NCI-H2029 (cell line): ENCODE measurements at regions not wholly inside any gene's neighbourhood (a gene's known extent, or its start where the extent isn't known, plus 50 kb on each side); places are given as distances from the start of the nearest gene placed in this dataset.
"Not testable (repeated sequence)": the region's sequence is repeated elsewhere in the genome, so short reads cannot be mapped to it uniquely, and the experiment has no call there.

Experiments
- DNase-seq: peaks from one replicate; lab custom pipeline; 2025; lab: John Stamatoyannopoulos, UW

DNA sequence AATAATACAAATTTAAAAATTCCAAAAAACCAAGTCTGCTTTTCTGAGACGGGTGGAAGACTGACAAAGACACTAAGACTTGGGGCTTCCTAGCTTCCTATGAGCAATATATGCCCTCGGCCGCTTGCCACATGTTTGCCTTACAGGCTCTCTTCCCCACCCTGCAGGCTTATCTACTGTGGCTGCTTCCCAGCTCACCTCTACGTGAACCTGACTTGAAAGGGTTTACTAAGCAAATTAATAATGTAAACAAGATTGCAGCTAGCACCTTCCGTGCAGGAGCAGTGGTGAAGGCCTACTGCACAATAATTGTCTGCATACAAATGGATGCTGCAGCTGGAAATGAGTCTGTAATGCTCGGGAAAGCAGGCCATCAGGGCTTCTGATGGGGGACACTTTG lies 152.9 kb upstream of the DAB1 start:
- DNase-seq: peak; percentile 54

DNA sequence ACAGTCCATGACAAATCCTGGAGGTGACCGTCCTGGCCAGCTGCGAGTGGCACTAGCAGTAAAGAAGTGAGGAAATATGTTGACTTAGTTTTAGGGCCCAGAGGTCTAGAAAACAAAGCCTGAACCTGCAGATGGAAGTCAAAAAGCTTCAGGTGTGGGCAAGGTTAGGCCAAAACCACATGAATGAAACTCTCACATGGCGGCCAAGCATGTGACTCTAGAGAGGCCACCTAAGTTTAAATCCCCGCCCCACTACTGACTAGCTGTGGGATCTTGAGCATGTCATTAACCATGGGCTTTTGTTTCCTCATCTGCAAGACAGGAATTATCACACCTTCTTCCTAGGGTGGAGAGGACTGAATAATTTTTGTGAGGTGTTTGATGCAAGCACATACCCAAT lies 148.2 kb upstream of the DAB1 start:
- no peak for DNase-seq

DNA sequence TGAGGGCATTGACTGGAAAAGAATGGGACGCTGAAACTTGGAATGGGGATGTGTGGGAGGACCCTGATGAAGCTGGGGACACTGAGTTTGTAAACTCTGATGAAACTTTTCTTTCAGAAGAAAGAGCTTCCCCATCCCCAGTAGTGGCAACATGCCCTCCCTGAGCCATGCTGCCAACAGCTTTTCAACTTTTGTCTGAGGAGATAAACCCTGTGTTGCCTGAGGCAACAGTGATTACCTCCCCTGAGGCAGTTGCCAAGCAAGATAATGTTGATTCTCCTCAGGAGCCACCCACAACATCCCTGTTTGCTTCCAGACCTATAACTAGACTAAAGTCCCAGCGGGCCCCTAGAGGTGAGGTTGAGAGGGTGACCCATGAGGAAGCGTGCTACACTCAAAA lies 134.2 kb upstream of the DAB1 start:
- DNase-seq: not testable (repeated sequence)

DNA sequence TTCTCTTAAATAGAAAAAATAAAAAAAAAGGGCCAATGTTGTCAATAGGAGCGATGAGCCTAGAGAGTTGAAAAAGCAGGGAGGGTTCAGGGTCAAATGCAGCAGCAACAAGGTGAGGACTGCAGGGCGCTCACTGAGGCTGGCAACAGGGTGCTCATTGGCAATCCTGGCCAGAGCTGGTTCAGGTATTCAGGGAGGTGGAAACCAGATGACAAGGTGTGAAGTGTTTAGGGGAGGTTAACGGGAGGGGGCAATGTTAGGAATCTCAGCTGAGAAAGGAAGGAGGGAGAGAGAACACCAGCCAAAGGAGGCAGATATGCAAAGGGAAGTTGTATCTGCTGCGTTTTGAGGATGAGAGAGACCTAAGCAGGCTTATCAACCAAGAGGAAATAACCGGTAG lies 129.8 kb upstream of the DAB1 start:
- no peak for DNase-seq

DNA sequence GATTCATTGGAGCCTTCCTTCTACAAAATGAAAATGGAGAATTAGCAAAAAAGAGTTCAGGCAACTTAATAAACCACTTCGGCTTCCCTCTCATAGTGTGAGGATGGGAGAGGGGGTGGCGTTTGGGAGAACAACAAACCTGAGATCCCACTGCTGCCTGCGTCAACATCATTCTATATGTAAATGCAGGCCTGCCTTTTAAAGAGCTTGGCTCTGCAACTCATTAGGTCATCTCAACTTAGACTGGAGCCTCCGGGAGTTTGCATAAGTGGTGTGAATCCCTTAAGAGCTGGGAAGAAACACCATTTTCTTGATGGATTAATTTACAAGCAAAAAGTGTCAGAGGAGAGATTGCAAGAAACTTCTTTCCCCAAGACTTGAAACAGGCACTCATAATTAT lies 127.6 kb upstream of the DAB1 start:
- no peak for DNase-seq

DNA sequence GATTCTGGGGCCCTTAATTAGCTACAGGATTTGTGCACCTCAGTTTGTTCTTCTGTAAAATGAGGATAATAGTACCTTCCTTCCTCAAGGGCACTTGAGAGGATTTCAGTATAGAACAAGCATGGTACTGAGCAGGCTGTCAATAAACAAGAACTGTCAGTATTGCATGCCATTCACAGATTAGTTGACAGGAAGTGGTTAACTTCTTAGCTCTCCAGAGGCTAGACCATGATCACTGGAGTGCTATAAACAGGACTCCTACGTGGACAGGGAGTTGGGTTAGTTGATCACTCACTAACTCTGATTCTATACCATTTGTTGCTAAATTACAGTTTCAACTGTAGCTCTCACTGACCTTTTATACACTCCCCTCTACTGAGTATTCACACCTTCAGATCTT lies 126.2 kb upstream of the DAB1 start:
- peak; percentile 33 for DNase-seq

DNA sequence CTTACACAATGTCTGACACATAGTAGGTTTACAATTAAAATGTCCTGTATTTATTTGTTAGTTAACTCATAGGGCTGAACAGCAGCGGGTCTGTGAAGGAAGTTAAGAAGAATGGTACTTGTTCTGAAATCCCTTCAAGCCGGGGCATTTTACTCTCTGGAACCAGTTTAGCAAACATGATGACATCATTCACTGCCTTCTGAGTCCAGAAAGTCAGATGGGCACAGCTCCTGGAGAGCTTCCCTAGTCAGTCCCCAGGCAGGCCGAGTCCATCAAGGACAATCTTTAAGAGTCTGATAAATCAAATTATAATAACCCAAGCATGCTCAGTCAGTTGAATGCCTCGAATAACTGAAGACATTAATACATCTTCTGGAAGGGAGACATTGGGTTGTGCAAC lies 125.4 kb upstream of the DAB1 start:
- no peak for DNase-seq

DNA sequence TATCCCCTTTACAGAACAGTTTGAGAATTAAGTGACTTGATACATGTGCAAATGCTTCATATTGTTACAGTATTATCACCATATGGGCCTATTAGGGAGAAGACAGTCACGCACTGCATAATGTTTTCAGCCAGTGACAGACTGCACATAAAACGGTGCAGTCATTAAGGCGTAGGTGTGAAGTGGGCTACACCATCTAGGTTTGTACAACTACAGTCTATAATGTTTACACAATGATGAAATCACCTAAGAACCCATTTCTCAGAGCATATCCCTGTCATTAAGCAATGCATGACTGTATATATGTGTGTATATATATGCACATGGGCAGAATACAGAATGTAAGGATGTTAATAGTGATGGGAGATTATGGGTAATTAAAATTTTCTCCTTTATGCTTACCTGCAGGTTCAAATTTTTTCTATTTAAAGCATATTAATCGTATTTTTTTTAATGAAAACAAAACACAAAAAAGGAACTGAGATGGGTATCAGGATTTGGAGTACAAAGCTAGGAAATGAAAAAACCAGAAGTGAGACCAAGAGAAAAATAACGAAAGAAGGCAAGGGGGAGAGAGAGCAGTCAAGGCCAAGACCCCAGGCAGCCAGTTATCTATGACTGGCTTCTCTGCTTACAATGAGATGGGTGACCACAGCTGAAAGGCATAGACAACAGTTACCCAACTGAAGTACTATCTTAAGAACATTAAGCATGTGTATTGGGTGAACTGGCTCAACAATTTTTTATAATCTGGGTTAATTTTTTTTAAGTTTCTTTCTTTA lies 122.9 kb upstream of the DAB1 start:
- peak; percentile 27 for DNase-seq

DNA sequence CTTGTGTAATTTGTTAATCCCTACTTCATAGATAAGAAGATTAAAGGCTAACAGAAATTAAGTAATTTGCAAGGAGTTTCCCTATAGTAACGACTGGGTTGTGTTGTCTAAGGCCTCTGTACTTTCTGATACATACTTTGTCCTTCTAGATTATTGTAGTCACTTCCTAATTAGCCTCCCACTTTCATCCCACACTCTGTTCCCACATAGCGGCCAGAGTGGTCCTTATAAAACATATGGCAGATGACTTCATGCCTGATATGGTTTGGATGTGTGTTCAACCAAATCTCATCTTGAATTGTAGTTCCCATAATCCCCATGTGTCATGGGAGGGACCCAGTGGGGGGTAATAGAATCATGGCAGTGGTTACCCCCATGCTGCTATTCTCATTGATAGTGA lies 120.5 kb upstream of the DAB1 start:
- no peak for DNase-seq

DNA sequence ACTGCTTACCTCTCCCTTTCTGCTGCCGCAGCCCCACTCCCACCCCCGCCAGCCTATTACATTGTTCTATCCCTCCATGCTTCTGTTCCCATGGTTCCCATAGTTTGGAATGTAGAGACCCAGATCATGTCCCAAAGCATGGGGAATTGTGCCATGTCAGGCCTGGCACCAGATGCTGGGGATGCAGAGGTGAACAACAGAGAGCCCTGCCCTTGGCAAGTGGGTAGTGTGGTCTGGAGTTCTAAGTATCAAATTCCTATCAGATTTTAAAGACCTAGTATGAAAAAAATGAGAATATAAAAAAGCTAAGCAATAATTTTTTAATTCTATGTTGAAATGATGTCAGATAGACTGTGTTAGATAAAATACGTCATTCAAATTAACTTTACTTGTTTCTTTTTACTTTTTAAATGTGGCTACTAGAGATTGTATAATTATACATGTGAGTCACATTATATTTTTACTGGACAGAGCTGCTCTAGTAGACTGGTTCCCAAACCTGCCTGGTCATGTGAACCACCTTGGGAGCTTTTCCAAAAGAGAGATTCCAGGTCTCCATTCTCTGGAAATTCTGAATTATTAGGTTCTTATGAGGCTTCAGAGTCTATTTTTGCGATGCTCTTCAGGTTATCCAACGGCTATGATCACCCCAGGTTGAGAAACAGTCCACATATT lies 113.0 kb upstream of the DAB1 start:
- no peak for DNase-seq

DNA sequence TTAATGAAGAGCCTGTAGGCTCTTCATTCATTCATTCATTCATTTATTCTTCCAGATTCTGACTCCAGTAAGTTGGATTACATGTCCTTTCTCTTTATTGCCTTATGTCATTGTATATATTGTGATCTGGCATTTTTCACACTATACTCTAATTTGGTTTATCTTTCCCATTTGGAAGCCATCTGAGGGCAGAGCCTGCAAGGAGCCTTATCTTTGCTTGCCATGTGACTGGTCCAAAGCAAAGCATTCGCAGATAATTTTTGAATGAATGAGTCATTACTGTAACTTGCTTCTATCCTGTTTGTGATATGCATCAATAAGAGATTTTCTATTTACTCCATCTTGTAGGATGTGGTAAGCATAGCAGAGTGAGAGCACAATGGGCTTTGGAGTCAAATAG lies 108.4 kb upstream of the DAB1 start:
- DNase-seq: no peak

DNA sequence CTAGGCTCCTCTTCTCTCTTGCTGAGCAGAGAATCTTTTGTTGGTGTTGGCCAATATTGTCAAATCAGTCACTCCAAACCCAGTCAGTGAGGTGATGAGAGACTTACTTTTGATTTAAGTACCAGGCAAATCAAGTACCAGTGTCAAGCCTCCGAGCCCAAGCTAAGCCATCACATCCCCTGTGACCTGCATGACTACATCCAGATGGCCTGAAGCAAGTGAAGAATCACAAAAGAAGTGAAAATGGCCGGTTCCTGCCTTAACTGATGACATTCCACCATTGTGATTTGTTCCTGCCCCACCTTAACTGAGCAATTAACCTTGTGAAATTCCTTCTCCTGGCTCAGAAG lies 107.0 kb upstream of the DAB1 start:
- not testable (repeated sequence) for DNase-seq

DNA sequence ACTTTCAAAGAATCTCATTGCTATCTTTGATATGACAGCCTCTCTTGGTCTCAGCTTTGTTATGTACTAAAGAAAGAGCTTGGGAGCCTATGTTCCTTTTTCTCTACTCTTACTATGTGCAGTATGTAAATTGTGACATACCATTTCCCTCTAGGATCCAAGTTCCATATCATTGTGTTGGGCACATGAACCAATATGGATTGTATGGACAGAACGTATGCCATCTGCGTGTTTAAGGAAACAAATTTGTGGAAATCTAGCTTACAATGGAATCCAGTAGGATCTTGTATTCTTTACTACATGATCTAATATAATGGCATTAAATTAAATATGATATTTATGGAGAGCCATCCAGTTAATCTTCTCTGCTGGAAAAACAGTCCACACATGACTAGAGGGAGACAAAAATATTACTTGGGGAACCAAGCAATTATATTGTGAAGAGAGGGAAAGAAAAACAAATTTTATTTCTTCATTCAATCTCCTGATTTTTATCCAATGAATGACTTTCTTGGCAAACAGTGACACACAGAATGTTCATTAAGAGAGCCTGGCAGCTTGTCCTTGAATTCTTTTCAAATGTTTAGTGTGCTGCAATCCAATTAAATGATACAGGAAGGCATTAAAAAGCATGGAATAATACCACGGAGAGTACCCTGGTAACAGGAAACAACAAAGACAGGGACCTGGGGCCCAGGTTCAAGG lies 106.5 kb upstream of the DAB1 start:
- no peak for DNase-seq

DNA sequence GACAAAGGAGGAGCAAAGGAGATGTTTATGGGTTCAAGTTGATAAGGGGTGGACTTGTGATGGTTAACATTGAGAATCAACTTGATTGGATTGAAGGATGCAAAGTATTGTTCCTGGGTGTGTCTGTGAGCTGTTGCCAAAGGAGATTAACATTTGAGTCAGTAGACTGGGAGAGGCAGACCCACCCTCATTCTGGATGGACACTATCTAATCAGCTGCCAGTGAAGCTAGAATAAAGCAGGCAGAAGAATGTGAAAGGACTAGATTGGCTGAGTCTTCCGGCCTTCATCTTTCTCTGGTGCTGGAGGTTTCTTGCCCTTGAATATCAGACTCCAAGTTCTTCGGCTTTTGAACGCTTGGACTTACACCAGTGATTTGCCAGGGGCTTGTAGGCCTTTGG lies 98.7 kb upstream of the DAB1 start:
- no peak for DNase-seq

DNA sequence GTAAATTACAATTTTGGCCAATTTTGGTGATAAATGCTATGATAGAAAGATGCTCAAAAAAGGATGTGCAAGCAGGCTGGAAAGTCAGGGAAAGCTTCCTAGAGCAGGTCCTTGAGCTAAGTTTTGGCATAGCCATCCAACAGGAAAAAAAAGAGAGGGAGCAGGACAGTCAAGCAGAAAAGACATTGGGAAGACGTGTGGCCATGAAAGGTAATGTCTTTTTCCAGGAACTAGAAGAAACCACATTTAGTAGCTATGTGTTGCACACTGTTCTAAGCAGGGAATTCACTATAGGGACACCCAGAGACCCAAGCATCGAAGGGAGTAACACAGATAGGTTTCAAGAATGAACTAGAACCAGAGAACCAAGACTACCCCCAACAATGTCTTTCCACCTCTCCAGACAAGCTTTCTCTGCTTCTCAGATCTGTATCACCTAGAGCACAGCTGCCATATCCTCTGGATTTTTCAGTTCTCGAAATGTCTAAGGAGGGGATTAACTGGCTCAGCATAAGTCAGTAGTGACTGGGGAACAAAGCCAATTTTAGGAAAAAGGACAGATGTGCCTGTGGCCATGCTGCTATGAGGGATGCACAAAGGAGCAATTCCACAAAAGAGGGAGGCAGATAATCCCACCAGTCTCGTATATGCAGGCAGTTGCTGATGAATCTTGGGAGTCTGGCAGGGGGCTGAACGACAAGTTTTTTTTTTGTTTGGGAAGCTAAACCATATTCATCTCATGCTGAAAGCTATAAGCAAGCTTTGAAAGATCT lies 97.1 kb upstream of the DAB1 start:
- no peak for DNase-seq

DNA sequence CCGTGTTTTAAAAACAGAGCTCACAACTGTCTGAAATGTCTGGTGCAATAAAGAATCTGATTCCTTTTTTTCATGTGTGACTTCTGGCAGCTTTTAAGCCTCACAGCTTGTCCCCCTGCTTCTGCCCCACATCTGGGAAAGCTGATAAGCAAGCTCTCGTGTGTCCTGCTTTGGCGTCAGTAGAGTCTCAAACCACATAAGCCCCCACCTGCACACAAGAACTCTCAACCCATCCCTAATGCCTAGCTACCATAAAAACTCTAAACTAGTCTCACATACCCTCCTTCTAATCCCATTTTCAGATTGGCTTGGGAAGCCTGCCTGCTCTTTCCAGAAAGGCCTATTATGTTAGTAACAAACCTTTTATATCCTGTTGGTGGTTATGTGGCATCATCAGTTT lies 94.6 kb upstream of the DAB1 start:
- DNase-seq: no peak

DNA sequence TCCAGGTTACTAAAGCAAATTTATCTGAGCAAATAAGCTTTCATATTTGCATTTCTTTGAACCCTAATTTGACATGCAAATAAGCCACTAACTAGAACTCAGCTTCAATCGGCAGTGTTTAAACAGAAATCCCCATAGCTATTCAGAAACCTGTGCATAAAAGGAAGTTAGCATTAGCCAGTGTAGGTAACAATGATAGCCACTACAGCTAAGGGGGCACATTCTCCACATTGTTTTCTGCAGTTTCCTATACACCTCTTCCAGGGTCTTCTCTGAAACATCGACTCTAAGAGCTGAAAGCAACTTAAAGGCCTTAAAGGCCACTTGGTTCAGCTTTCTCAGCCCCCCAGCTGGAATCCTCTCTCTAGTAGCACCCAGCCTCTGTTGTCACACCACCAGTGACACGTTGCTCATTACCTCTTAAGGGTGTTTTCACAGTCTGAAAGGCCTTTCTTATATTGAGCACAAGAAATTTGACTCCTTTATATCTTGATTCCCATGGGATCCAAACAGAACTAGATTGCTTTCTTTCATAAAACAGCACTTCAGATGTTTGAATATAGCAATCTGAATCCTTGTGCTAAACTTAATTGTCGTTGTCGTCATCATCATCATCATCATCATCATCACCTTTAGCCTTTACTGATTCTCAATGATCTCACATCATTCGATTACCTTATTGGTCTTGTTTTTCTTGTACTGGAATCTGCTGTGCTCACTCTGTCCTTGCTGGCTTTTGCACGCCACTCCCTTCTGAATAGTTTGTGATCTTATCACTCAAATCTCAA lies 93.9 kb upstream of the DAB1 start:
- DNase-seq: peak; percentile 45

DNA sequence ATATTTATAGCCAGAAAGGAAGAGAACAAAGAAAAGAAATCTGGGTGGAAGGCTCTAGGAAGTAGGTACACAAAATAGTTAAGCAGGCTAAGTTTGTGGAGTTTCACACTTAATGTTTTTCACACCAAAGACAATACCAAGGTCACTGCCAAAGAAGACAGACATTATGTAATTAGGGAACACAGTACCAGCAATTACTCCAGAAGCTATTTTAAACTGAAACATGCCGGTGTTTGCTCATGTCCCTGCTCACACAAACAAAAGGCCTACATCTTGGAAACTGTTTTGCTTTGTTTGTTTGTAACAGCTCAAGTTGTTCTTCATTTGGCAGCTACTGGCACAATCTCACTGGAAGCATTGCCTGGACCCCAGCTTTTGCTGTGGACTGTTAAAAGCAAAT lies 88.5 kb upstream of the DAB1 start:
- DNase-seq: peak; percentile 50

DNA sequence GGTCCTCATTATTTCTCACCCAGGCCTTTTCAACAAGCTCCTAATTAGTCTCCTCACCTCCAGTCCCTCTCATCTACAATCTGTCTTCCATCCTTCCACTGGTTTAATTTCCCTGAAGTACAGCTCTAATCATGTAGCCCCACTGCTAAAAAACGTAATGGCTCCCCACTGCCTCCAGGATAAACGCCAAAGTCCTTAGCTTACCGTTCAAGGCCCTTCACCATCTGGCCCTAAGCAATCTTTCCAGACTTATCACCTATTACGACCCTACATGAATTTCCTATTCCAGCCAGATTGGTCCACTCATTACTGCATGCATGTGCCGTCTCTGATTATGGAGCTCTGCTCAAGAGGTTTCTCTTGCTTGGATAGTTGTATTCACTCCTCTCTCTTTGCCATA lies 83.1 kb upstream of the DAB1 start:
- DNase-seq: no peak

DNA sequence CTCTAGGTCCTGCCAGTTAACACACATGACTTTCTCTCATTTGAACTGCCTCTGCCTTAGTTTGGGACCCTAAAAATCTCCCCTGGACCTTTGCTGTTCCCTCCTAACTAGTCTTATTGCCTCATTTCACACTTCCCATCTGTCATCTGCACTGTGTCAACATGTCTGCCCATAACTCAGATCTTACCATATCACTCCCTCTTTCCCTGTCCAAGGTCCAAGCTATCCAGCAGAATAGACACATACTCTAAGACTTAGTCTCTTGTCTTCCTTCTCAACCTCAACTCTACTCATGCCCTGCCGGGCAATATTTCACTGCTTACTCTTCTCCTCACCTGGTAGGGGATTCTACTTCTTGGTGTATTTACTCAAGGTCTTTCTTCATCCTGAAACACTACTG lies 79.5 kb upstream of the DAB1 start:
- DNase-seq: no peak

DNA sequence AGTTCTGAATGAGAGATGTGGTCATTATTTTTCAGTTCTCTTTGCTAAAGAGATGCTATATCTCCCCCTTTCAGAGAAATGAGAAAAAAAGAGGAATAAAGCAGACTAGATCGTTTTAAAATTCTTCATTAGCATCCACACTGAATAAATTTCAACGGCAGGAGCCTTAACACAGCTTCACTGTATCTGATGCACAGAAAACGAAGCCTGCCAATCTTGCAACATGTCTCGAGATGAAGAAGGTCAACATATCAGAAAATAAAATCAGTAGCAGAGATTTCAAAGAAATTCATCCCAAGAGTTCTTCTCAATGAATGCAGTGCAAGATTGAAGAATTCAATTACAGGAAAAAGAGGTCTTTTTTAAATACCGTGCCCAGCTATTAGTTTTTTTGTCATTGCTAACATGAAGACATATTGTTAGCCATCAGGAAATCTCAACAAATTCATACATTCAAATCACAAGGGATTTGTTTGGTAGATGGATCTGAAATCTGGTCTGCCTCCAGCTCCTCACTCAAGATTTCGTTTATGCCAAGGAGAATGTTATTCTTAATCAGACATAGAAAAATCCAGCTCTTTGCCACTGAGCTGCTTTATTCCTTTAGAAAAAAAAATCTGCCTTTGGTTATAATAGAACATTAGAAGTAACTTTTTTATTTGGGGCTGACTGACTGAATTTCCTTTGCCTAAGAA lies 76.4 kb upstream of the DAB1 start:
- DNase-seq: no peak
